Activated CD4-positive, alpha-beta T cell treated with anti-CD3 and anti-CD28 coated beads, Interleukin-2, amount 50 U/mL, for 16 hours (primary cell): ENCODE measurements at regions not wholly inside any gene's neighbourhood (a gene's known extent, or its start where the extent isn't known, plus 50 kb on each side); places are given as distances from the start of the nearest gene placed in this dataset.
"Not testable (repeated sequence)": the region's sequence is repeated elsewhere in the genome, so short reads cannot be mapped to it uniquely, and the experiment has no call there.

Experiments
- DNase-seq: peaks from one replicate; pipeline ENCODE4 v3.0.0-alpha.2; 2020

GRCh38 chr2:35294636-35295263 is 1060.8 kb upstream of the CRIM1 start:
- DNase-seq: no peak

DNA sequence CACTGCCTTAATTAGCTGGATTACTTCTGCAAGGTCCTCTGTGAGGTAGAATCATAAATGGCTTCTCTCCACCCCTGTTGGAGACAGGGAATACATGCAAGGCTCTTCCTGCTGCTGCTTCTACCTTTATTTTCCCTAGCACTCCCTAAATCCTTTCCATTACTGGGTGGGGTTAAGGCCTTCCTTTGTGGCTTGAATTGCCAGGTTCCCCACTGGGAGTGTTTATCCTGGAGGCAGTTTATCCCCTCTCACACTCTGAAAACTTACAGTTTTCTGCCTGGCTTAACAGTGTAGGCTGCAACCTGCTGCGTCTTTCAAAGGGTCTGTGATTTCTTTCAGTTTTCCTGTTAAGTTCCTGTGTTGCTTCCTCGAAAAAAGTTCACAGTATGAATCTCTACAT is 1062.3 kb upstream of the CRIM1 start:
- no peak for DNase-seq

DNA sequence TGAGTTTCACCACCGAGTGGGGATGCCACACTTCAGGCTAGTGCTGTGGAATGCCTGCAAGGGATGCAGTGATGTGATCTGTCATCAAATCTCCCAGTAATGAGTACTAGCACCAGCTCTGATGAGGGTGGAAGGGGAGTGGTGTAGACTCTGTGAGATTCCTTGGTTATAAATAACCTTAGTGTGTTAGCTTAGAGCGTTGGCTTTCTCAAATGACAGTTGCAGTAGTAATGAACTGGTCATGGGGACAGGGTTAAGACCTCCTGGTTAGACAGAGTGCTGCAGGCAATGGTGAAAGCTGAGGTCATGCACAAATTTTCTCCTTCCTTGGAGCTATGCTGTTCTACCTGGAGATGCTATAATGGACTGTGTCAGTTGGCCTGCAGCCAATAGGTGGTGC is 1063.4 kb upstream of the CRIM1 start:
- no peak for DNase-seq

- no peak for DNase-seq
These were observed 1073.9 kb upstream of the CRIM1 start for GRCh38 chr2:35281702-35282101.

GRCh38 chr2:35255826-35256225 is 1099.8 kb upstream of the CRIM1 start:
- no peak for DNase-seq

DNA sequence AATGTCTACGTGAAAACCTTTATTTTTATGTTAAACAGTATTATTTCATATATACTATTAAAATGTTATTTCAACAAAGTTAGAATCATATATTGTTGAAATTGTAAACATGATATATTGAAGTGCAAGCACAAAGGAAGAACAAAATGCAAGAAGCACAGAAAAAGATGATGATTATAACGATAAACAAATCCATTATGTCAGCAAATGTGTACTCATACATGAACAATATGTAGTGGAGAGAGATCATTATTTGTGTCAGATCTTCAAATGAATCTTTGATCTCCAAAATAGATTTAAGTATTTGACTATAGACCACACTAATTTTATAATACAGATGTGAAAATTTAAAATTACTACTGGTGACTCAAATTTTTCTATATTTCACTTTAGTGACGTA is 1104.4 kb upstream of the CRIM1 start:
- DNase-seq: no peak

- DNase-seq: no peak
These were observed 1108.9 kb upstream of the CRIM1 start for GRCh38 chr2:35246702-35247101.

DNA sequence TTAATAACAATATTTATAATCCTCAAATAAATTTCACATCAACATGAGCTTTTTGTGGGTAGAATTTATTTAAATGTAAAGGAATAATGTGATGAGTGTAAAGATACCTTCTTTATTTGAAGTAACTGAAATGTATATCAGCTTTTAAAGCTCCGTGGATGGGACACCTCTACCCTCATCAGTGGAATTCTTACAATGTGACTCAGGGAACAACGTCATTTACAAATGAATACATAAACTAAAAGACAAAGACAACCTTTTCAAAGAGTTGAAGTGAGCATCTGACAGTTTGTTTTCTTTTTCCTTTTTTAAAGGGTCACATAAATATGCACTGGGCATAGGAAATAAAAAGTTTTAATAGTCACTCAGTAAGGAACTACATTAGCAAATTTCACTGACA is 1127.0 kb upstream of the CRIM1 start:
- no peak for DNase-seq

GRCh38 chr2:35220461-35220860 is 1135.1 kb upstream of the CRIM1 start:
- DNase-seq: no peak

GRCh38 chr2:35204881-35205280 is 1150.7 kb upstream of the CRIM1 start:
- DNase-seq: no peak

DNA sequence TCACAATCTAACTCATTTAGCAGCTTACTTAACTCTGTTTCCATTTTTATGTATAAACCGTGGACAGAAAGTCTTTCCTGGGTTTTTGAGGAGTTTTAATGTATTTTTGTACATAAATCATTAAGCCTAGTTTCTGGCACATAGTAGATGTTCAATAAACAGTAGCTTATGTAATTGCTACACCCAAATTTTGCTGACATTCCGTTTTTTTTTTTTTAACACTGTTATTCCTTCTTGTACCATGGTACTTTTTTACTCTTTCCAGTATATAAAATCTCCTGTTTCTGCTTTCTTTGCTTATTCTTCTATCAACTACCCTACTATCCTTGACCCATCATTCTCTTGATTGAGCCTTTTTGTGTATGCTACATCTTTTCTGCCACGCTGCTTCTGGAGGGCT is 1151.3 kb upstream of the CRIM1 start:
- no peak for DNase-seq

DNA sequence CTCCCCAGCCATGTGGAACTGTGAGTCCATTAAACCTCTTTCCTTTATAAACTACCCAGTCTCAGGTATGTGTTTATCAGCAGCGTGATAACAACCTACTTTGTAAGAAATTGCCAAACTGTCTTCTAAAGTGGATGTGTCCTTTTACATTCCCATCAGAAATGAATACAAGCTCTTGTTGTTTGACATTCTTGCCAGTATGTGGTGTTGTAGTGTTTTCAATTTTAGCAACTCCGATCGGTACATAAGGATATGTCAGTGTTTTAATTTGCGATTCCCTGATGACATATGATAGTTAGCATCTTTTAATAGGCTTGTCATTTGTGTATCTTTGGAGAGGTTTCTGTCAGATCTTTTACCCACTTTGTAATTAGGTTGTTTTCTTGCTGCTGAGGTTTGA is 1156.3 kb upstream of the CRIM1 start:
- no peak for DNase-seq

GRCh38 chr2:35185861-35186412 is 1169.6 kb upstream of the CRIM1 start:
- no peak for DNase-seq

DNA sequence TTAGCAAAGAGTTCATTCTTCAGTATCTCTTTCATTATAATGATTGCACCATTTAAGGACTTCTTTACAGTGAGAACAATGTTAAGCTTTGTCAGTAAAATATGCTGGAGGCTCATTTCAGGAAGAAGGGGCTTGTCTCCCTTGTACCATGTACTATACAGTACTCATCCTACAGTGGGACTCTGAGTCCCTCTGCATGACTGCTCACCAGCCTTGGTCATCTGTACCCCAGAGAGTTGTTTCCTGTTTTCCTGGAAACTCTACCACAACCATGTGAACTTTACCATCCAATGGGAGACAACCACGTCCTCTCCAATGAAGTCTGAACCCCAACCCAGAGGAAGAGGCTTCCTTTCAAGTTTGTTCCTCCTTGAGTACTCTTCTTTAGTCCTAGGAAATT is 1171.1 kb upstream of the CRIM1 start:
- DNase-seq: no peak

GRCh38 chr2:35176726-35177125 is 1178.9 kb upstream of the CRIM1 start:
- DNase-seq: not testable (repeated sequence)

DNA sequence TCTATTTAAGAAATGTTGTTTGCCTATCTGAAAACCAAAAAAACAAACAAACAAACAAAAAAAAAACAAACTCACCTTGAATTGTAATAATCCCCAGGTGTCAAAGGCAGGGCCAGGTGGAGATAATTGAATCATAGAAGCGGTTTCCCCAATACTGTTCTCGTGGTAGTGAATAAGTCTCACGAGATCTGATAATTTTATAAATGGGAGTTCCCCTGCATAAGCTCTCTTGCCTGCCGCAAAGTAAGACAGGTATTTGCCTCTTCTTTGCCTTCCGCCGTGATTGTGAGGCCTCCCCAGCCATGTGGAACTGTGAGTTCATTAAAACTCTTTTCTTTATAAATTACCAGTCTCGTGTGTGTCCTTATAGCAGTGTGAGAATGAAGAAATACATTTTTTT is 1180.7 kb upstream of the CRIM1 start:
- DNase-seq: no peak

GRCh38 chr2:35172687-35173086 is 1182.9 kb upstream of the CRIM1 start:
- no peak for DNase-seq

- no peak for DNase-seq
These were observed 1187.2 kb upstream of the CRIM1 start for GRCh38 chr2:35168351-35168750.

DNA sequence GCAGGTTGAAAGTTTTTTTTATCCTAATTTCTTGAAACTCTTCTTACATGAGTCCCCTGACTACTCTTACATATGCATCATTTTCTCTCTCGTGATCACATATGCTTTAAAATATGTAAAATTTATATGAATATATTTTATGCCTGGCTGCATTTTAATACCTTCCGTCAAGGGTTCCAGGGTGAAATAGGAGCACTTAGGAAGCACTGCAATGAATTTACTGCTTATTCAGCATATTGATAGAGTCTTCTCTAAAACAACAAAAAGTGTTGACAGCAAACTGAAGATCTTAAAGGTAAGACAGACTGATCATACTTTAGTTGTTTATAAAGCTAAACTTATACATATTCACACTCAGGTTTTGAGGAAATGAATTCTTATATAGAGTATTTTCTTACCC is 1191.6 kb upstream of the CRIM1 start:
- no peak for DNase-seq

GRCh38 chr2:35160871-35161270 is 1194.7 kb upstream of the CRIM1 start:
- no peak for DNase-seq

- DNase-seq: no peak
These were observed 1229.7 kb upstream of the CRIM1 start for GRCh38 chr2:35125871-35126270.

- DNase-seq: no peak
These were observed 1230.3 kb upstream of the CRIM1 start for GRCh38 chr2:35125278-35125677.

GRCh38 chr2:35116151-35116550 is 1239.4 kb upstream of the CRIM1 start:
- no peak for DNase-seq

- DNase-seq: no peak
These were observed 1240.8 kb upstream of the CRIM1 start for GRCh38 chr2:35114765-35115164.

DNA sequence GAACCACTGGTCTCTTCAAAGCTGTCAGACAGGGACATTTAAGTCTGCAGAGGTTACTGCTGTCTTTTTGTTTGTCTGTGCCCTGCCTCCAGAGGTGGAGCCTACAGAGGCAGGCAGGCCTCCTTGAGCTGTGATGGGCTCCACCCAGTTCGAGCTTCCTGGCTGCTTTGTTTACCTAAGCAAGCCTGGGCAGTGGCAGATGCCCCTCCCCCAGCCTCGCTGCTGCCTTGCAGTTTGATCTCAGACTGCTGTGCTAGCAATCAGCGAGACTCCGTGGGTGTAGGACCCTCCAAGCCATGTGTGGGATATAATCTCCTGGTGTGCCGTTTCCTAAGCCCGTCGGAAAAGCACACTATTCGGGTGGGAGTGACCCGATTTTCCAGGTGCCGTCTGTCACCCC is 1243.2 kb upstream of the CRIM1 start:
- DNase-seq: not testable (repeated sequence)
